Mesenteric fat pad (tissue), 1 donor: ENCODE measurements at regions not wholly inside any gene's neighbourhood (a gene's known extent, or its start where the extent isn't known, plus 50 kb on each side); places are given as distances from the start of the nearest gene placed in this dataset.
"Not testable (repeated sequence)": the region's sequence is repeated elsewhere in the genome, so short reads cannot be mapped to it uniquely, and the experiment has no call there.

Experiments used
- DNase-seq: peaks from one replicate; pipeline ENCODE4 v3.0.0-alpha.2; 2020; ENCODE audit warnings: low spot score
- donor health status: DM: yes; HTN: yes; CAD: no.

DNA sequence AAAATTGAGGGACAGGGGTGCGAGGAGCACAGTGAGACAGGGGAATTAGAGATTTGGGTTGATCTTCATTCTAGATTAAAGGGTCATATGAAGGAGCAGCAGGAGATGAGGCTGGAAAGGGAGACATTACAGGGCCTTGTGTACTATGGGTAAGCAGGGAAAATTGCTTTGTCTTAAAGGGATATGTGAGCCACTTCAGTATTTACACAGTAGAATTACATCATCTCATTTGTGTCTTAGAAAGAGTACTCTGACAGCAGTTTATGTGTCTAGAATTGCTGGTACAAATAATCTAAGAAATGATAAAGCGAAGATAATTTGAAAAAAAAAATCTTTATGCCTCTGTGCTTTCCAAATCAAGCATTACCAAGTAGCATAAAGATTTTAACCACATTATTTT, 287.0 kb upstream of the ARRDC3 start:
- no peak for DNase-seq

DNA sequence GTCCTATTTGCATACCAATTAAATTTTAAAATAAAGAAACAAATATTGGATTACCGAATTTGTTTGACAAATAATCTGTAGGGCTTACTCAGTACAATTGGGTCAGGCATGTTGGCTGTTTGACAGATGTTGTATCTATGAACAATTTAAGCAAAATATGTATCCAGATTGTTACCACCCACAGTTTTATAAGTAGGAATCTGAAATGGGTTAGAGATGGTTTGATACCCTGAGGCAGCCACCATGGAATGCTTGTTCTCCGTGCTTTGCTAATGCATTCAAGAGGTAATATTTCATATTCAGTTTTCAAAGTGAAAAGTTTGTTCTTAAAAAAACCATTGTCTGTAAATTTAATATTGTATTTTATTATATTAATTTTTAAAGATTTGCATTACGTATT, 285.1 kb upstream of the ARRDC3 start:
- DNase-seq, result no peak

DNA sequence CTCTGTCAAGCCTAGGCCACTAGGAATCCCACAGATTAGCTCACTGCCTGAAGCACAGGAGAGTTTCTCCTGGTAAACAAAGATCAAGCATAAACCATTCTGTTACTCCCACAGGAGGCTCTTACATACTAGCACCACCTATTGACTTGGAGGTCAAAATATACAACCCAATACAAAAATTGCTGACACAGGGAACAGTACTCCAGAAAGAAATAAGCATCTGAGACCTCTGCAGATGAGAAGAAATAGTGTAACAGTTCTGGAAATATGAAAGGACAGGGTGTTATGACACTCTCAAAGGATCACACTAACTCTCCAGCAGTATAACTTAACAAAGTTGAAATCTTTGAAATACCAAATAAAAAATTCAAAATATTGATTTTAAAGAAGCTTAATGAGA, 269.6 kb upstream of the ARRDC3 start:
- no peak for DNase-seq

DNA sequence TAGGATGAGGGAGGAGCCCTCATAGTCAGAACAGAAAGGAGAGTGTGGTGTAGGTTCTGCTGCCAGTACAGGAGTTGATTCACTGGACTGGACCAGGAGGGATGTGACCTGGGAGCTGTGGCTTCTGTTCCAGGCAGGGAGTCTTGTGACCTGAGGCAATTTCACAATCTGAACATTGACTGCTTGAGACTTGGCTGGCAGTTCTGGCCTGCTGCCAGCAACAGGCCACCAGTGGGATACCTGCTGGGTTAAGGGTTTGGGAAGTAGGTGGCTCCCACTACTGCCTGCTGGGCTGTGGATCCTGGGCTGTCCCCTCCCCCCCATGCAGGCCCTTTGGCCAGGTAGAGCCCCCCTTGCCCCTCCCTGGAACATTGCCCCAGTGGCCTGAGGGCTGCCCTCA, 268.6 kb upstream of the ARRDC3 start:
- no peak for DNase-seq

DNA sequence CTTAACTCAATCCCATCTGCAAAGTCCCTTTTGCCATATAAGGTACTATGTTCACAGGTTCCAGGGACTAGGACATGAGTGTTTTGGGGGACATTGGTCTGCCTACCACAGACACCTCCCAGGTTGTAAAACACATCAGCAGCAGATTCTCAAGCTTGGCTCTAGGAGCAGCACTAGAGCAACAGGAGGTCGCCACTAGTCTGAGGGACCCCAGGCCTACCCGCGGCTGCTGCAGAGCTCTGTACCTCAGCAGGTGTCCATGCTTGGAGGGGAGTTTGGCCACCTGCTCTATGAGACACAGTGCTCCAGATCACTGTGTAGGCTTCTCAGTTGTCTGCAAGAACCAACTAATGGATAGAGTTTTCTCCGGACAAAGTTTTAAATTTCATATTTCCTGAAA, 262.2 kb upstream of the ARRDC3 start:
- DNase-seq, result no peak

DNA sequence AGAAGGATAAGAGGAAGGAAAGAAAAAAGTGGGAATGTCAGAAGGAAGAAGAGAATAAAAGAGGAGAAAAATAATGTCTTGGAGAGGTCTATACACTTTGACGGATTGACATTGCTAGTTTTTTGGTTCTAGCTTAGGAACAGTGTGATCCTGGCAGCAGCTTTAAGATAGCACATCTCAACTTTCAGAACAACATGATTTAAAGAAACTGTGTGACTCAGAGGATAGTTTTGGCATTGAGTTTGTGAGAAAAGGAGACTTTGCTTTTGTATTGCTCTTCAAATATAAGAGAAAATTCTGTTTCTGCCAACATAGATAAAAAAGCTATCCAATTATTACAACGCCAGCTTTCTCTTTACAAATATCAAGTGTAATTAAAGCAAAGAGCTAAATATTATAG, 260.7 kb upstream of the ARRDC3 start:
- DNase-seq, result no peak

DNA sequence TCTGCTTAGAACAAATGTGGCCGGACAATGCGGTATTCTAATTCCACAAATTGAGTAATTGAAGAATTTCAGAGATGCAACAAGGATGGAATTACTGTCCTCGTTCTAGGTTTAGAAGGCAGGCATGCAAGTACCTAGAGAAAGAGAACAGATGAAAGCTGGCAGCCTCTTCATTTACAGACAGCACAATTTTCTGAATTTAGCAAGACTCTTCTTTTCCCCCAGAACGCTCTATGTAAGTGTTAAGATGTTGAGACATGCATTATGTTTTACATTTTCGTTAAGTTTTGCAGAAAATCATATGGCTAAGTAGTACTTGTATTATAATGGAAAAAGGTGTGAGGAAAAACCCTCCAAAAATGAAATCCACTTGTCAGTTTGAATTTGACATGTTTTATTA, 259.5 kb upstream of the ARRDC3 start:
- DNase-seq, result no peak

DNA sequence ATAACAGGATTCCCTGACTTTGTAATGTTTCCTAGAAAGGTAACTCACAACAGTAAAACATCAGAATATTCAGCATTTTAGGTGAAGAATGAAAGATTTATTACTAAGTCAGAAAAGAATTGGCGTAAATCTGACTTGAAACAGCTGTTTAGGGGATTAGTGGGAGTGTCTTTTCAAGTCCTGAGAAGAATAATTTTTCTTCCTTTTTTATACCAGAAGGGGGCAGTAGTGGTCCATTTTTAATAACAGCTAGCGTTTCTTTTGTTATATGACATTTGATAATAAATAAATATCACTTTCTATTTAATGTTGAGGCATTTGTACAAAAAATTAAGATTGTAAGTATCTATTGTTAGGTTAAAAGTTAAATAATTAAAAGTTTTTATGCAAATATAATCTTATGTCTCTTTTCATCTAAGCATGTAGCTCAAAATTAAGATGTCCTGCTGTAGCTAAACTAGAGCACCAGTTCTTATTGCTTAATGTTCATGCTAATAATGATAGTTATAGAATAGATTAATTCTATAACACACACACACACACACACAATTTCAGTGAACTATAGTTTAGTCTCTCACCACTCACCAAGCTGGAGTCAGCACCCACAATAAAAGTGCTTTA, 258.7 kb upstream of the ARRDC3 start:
- DNase-seq, result no peak

DNA sequence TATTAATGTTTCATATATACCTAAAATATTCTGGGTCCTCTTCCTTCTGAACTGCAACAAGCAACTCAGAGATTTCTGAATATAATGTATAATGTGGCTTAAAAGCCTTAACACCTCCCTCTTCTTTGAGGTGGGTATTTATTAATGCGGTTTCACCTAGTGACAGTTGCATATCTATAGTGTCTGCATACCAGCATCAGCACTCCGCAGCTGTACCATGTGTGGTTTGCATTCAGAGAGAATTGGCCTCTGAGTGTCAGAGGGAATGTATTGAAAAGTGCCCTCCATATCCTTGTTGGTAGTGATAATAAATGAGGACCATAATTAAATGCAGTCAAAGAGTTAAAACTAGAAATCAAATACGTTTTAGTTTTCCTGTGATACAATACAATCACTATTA, 256.6 kb upstream of the ARRDC3 start:
- DNase-seq, result no peak

DNA sequence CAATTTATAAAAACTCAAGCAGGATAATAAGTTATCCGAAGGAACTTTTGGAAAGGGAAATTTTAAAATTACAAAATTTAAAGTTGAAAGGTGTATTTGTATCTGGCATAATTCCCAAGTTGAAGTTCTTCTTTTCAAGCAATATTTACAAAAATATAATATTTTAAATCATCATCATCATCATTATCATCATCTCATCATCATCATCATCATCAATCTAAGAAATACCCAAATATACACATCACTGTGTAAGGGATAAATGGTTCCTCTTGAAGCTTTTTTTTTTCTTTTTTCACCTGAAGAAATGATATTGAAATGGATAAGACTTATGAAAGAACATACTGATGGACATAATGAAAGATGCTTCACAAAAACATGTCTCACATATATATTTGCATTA, 254.9 kb upstream of the ARRDC3 start:
- no peak for DNase-seq

DNA sequence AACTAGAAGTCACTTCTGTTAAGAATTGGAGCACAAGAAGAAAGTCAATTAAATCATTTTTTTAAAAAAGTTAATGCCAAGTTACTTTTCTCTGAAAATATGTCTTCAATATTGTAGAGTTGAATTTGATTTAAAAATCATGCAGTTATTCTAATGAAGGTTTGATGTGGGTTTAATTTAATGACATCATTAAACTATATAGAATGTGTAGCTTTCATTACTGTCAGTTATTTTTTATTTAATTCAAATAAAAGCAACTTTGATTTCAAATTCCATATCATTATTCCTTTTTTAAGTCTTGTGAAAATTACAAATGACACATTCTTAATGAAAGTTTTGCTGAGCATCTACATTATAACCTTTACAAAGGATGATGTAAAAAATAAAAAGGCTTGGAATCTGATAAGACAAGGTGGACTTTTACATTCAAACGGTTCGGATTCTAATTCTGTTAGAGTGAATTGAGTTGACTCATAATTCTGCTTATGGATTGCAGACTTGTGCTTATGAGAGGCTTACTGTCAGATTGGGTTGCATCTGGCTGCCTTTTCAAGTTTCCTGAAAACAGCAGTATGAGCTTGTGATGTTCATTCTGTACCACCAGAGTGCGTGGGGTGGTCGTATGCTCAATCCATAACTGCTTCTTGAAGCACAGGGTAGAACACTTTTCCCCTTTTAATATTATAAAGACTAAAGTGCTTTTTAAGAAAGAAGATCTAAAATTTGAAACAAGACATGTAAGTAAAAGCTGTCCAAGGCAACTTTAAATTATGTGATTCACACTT, 253.0 kb upstream of the ARRDC3 start:
- no peak for DNase-seq

DNA sequence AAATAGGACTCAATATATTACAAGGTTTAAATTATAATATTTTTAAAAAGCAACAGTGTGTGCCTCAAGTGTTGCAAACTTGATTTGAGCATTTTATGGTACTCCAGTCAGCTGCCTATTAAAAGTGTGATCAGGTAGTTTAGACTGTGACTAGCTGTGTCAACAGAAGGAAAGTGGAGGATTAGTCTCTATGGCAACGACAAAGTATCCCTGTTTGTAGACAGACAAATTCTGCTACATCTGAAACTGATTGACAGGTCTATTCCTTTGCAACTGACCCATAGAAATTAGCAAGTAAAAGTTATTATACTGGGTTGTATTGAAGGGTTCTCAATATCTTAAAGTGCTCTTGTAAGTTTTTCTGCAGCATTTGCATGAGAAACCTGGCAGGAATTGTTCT, 249.8 kb upstream of the ARRDC3 start:
- DNase-seq, result no peak

DNA sequence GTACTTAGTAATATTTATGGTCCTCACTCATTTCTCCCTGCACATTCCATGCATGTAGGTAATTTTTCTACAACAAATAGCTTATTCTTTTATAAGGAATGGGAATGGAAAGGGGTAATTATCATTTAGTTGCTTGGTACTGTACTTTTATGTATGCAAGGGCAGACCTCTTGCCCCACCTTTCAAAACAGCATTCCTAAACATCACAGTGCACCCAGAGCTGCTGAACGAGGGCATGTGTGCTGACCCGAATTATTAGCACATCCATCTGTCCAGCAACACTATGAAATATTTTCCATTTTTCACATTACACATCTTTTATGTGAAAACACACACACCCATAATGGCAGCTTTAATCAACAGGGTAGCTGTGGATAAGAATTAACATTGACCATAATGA, 228.6 kb upstream of the ARRDC3 start:
- DNase-seq, result no peak

DNA sequence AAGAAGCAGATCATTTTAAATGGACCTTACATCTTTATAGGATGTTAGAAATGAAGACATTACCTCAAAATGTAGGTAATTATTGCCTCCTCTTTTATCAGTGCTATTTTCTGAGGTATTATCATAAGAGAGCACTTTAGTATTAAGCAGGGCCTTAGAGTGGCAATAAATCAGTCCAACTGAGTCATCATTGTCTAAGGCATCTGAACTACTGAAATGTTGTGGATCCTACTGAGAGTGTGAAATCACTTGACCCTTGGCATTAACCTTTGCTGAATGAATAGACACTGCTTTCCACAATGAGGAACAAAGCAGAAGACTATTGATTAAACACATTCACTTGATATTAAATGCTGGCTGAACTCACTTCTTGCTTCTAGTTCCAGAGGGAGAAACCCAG, 224.6 kb upstream of the ARRDC3 start:
- no peak for DNase-seq

DNA sequence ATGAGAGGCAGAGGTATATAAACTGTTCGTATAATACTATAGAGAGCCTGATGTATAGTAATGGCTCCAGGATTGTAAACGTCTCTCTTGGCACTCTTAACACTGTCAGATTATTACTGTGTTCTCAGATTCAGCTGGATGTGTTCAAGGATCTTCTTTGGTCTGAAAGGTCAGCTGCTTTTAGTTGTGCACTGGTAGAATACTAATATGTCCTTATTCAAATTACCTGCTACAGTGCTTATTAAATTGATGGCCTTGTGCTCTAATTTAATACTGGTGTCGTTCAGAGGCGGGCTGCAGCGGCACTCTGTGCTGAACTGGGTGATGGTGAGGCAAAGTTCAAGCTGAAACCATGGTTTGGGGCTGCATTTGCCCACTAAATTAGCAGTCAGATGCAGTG, 216.7 kb upstream of the ARRDC3 start:
- DNase-seq, result no peak

DNA sequence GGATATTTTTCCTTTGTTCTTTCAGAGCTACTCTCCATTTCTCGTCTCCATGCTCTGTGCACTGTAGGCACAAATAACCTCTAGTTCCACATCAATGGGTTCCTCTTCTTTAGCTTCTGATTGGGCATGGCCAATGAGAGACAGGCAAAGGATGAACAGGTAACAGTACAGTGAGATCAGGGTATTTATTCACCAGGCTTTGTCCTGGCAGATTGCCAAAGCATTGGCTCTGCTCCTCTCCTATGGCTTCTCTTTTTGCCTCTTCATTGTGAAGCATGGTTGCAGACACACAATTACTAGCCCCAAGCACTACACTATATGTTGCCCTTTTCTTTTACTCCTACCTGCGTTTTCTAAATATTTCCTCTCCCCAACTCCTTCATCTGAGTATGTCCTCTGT, 215.1 kb upstream of the ARRDC3 start:
- DNase-seq, result no peak

DNA sequence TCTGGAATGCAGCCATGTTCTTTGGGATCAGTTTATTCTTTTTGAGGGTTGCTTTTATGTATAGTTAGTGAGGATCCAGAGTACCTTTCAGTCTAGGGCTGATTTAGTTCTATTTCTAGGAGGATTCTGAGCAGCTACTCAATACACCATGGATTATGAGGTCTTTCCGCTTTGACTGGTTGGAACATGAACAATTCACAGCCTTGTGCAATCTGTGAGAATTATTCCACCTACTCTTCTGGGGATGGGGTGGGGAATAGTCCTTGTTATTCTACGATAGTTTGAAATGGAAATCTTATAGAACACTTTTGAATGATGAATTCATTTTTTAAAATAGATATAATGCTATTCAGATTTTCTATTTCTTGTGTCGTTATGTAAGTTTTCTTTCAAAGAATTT, 212.3 kb upstream of the ARRDC3 start:
- no peak for DNase-seq

DNA sequence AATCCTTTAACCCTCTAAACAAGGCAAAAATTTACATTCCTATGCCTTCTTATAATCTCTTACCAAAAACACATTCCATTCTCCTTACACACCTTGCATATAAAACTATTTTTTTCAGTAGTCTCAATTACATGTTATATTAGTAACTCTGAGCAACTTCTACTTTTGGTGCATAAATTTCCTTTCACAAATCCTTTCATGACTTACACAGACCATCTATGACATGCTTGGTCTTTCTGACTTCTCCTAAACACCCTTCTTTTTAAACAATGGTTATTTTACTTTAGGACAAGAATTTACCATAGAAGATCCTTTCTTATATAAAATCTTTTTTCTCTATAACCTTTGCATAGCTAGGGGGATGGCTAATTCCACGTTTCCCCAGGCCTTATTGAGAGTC, 208.0 kb upstream of the ARRDC3 start:
- no peak for DNase-seq

DNA sequence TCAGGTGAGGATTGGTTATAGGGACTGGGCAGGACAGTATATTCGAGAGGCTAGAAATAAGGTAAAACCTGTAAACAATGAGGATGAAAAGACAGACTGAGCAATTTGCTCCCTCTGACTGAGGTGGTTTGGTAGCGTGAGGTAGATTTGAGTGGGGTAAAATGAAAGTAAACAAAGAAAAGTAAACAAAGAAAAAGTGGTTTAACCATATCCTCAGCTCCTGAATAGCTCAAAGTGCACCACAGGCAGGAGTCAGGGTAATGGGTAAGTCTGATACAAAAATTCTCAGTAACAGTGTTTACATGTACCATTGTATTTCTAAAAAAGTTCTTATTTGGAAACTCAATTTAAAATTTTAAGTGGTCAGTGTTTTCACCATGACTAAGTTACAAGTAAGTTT, 203.1 kb upstream of the ARRDC3 start:
- DNase-seq, result no peak

DNA sequence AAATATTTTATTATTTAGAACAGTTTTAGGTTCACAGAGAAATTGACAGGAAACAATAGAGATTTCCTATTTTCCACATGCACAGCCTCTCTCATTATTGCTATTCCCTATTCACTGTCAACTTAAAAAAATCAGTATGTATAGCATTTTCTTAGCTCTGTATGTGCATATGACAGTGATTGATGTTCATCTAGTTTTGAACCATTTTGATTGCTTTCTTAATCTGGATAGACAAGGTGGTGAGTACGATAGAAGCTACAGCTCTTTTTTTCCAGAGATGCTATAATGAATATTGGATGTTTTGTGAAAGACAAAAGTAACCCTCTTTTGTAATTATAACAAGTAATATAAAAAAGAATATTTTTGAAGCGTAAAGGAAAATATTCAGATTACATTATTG, 201.2 kb upstream of the ARRDC3 start:
- DNase-seq, result no peak

DNA sequence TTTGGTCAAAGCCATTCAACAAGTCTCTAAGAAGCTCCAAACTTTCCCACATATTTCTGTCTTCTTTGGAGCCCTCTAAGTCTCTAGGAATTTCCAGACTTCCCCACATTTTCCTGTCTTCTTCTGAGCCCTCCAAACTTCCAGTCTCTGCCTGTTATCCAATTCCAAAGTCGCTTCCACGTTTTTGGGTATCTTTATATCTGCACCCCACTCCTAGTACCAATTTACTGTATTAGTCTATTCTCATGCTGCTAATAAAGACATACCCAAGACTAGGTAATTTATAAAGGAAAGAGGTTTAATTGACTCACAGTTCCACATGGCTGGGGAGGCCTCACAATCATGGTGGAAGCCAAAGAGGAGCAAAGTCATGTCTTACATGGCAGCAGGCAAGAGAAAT, 182.9 kb upstream of the ARRDC3 start:
- DNase-seq, result not testable (repeated sequence)

DNA sequence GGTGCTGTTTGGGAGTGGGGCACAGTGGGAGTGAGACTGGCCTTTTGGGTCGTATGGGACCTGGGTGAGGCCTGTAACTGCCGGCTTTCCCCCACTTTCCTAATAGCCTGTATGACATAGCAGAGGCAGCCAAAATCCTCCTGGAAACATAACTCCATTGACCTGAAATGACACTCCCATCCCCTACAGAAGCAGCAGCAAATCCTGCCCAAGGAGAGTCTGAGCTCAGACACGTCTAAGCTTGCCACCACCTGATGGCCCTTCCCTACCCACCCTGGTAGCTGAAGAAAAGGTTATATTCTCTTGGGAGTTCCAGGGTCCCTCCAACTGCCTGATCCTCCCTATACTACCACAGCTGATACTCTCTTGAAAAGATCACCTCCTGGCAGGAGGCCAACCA, 179.8 kb upstream of the ARRDC3 start:
- DNase-seq, result no peak

DNA sequence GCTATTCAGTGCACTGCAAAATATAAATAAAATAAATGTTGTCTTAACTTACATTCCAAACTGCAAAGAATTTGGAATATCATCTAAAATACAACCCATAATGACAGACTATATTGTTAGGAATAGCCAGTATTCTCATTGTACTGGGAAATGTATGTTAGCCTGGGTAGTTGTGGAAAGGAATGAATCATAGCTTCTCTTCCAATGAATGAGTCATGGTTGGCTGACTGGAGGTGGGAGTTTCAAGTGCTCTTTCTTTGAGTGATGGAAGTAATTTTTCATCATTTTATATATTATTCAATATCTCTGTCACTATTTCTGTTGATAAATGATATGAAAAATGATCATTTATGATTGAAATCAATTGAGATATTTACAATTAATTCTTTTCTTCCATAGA, 158.6 kb upstream of the ARRDC3 start:
- DNase-seq, result no peak
